ENCODE measurements at regions not wholly inside any gene's neighbourhood (a gene's known extent, or its start where the extent isn't known, plus 50 kb on each side); places are given as distances from the start of the nearest gene placed in this dataset.

GRCh38 chr7:17697128-17697881, 243.0 kb downstream of the SNX13 start:
- TF ChIP-seq CTCF (conservative IDR thresholded peaks at IDR 0.05), result no peak
- no peak for TF ChIP-seq ZFX (IDR thresholded peaks at IDR 0.05)
